GM23338 (cell line): ENCODE measurements at regions not wholly inside any gene's neighbourhood (a gene's known extent, or its start where the extent isn't known, plus 50 kb on each side); places are given as distances from the start of the nearest gene placed in this dataset.

Experiments
- ATAC-seq: fragments of 200-7000 bp; cut with Tn5 transposase; 3 replicates; pipeline ENCODE4 v1.9.1; 2020
- DNase-seq: peaks from one replicate; pipeline ENCODE4 v3.0.0-alpha.2; 2015; ENCODE audit warnings: low spot score
- H2AFZ ChIP-seq: fragments of 200-600 bp; sonication (generic); 2 replicates; pipeline ENCODE4 v1.8.0; 2016; ENCODE audit warnings: antibody characterized with exemption, mild to moderate bottlenecking, moderate library complexity
- H3F3A ChIP-seq: fragments of 200-600 bp; sonication (generic); replicated peaks from 2 replicates; pipeline ENCODE4 v1.8.0; 2017; ENCODE audit warnings: antibody characterized with exemption, mixed run types, low read depth
- H3K27ac ChIP-seq: fragments of 200-600 bp; sonication (generic); 2 replicates; pipeline ENCODE4 v1.6.1; 2016; ENCODE audit warnings: low read depth
- H3K27me3 ChIP-seq: fragments of 200-600 bp; sonication (generic); 2 replicates; pipeline ENCODE4 v1.8.0; 2016; ENCODE audit warnings: mild to moderate bottlenecking, mixed run types, moderate library complexity; ENCODE audit not compliant: insufficient read depth
- H3K36me3 ChIP-seq: fragments of 200-600 bp; sonication (generic); 2 replicates; pipeline ENCODE4 v1.8.0; 2016; ENCODE audit warnings: mild to moderate bottlenecking; ENCODE audit not compliant: insufficient read depth
- H3K4me1 ChIP-seq: fragments of 200-600 bp; sonication (generic); 2 replicates; pipeline ENCODE4 v1.8.0; 2016; ENCODE audit warnings: mild to moderate bottlenecking, moderate library complexity; ENCODE audit not compliant: insufficient read depth
- H3K4me2 ChIP-seq: fragments of 200-600 bp; sonication (generic); 2 replicates; pipeline ENCODE4 v1.7.1; 2017; ENCODE audit warnings: mixed run types
- H3K4me3 ChIP-seq: fragments of 200-600 bp; sonication (generic); 2 replicates; pipeline ENCODE4 v1.6.1; 2016; ENCODE audit warnings: mixed run types
- H3K79me2 ChIP-seq: fragments of 200-600 bp; sonication (generic); replicated peaks from 2 replicates; pipeline ENCODE4 v1.8.0; 2017; ENCODE audit warnings: mild to moderate bottlenecking; ENCODE audit not compliant: insufficient read depth
- H3K9me2 ChIP-seq: fragments of 200-600 bp; sonication (generic); 2 replicates; pipeline ENCODE4 v1.8.0; 2017; ENCODE audit not compliant: insufficient read depth
- H4K20me1 ChIP-seq: fragments of 200-600 bp; sonication (generic); replicated peaks from 2 replicates; pipeline ENCODE4 v1.8.0; 2017; ENCODE audit warnings: mild to moderate bottlenecking; ENCODE audit not compliant: insufficient read depth
- H3K27ac Mint-ChIP-seq: 2 replicates; pipeline ENCODE4 v1.8.0; 2020; ENCODE audit warnings: inconsistent platforms, mild to moderate bottlenecking, moderate library complexity, mixed read lengths
- H3K27me3 Mint-ChIP-seq: 3 replicates; pipeline ENCODE4 v1.8.0; 2022; ENCODE audit warnings: low read depth, mild to moderate bottlenecking, moderate library complexity, mixed read lengths, inconsistent platforms; ENCODE audit not compliant: insufficient read depth, poor library complexity
- H3K36me3 Mint-ChIP-seq: 3 replicates; pipeline ENCODE4 v1.8.0; 2021; ENCODE audit warnings: low read depth, mild to moderate bottlenecking, inconsistent platforms, moderate library complexity, mixed read lengths
- H3K4me1 Mint-ChIP-seq: 3 replicates; pipeline ENCODE4 v1.8.0; 2020; ENCODE audit warnings: mild to moderate bottlenecking, inconsistent platforms, mixed read lengths
- H3K4me3 Mint-ChIP-seq: 3 replicates; pipeline ENCODE4 v1.8.0; 2021; ENCODE audit warnings: moderate library complexity, mild to moderate bottlenecking, inconsistent platforms, mixed read lengths
- H3K9me3 Mint-ChIP-seq: 3 replicates; pipeline ENCODE4 v1.8.0; 2020; ENCODE audit warnings: moderate library complexity, mild to moderate bottlenecking, inconsistent platforms, mixed read lengths
- EZH2phosphoT487 ChIP-seq: fragments of 200-600 bp; sonication (generic); IDR thresholded peaks from one replicate; pipeline ENCODE4 v1.8.1; 2018; ENCODE audit warnings: antibody characterized with exemption; ENCODE audit not compliant: unreplicated experiment
- JUNB ChIP-seq: IDR thresholded peaks from one replicate; pipeline ENCODE4 v1.6.1; 2016; ENCODE audit warnings: antibody characterized with exemption; ENCODE audit not compliant: unreplicated experiment
- NANOG ChIP-seq: IDR thresholded peaks from 2 replicates; pipeline ENCODE4 v1.6.1; 2016; ENCODE audit warnings: antibody characterized with exemption, borderline replicate concordance
- POLR2AphosphoS5 ChIP-seq: IDR thresholded peaks from 2 replicates; pipeline ENCODE4 v1.6.1; 2016; ENCODE audit warnings: antibody characterized with exemption, low read depth
- ZNF331 ChIP-seq: fragments of 250-450 bp; sonication (Bioruptor Pico); IDR thresholded peaks from 2 replicates; pipeline ENCODE4 v1.5.0; 2020; ENCODE audit warnings: low read depth, mild to moderate bottlenecking, moderate library complexity
- TF ChIP-seq, protein P1 (sequence below), 2 experiments: fragments of 200-600 bp in 1 of 2; sonication (generic) in 1 of 2; conservative IDR thresholded peaks; 2 replicates each; pipeline versions ENCODE4 v1.5.1 to v1.6.1; 2016 to 2017; ENCODE audit warnings: antibody characterized with exemption in 2 of 2, low read depth in 2 of 2, mild to moderate bottlenecking in 2 of 2, moderate library complexity in 1 of 2
- TF ChIP-seq, protein P2 (sequence below): IDR thresholded peaks from 2 replicates; pipeline ENCODE4 v1.6.1; 2016; ENCODE audit warnings: antibody characterized with exemption
- TF ChIP-seq, protein P3 (sequence below): fragments of 250-450 bp; sonication (Bioruptor Pico); IDR thresholded peaks from 2 replicates; pipeline ENCODE4 v1.5.0; 2020; ENCODE audit warnings: mild to moderate bottlenecking, moderate library complexity

DNA sequence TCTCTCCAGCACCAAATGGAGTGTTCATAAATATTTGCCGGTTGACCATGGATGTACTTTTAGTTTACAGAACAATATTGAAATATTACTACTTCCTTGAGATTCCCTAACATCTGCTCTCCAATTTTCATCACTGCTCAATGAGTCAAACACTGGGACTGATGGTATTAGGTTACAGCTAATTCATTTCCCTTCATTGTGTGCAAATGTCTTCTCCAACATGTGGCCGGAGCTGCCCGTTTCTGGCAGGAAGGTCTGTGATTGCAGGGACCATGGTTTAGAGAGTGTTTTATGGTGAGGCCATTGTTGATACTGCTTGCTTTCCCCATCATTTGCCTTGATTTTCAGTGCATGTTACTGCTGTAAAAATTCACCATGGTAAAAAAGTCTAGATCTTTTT, 209.3 kb downstream of the HS3ST3B1 start:
- Mint-ChIP-seq H3K36me3 (no peaks in the 10 kb centered on the region), H3K27me3 (no peaks in the 10 kb centered on the region), H3K4me3 (no peak overlapping the region), H3K9me3 (no peaks in the 10 kb centered on the region; the same call in 2 of the 3 replicates), H3K4me1 (peaks cover 12% of the 10 kb centered on the region; the same call in 2 of the 3 replicates), H3K27ac (no peak overlapping the region)
- H3K36me3 ChIP-seq, result no peaks in the 10 kb centered on the region
- no peak overlapping the region for H3K4me2 ChIP-seq
- TF ChIP-seq, protein P1, sequence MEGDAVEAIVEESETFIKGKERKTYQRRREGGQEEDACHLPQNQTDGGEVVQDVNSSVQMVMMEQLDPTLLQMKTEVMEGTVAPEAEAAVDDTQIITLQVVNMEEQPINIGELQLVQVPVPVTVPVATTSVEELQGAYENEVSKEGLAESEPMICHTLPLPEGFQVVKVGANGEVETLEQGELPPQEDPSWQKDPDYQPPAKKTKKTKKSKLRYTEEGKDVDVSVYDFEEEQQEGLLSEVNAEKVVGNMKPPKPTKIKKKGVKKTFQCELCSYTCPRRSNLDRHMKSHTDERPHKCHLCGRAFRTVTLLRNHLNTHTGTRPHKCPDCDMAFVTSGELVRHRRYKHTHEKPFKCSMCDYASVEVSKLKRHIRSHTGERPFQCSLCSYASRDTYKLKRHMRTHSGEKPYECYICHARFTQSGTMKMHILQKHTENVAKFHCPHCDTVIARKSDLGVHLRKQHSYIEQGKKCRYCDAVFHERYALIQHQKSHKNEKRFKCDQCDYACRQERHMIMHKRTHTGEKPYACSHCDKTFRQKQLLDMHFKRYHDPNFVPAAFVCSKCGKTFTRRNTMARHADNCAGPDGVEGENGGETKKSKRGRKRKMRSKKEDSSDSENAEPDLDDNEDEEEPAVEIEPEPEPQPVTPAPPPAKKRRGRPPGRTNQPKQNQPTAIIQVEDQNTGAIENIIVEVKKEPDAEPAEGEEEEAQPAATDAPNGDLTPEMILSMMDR (conservative IDR thresholded peaks at IDR 0.05; ENCODE audit: low read depth in 2 of 2), result no peak
- TF ChIP-seq ZNF331 (CRISPR knock-in tag), result no peak
- TF ChIP-seq JUNB, result no peak
- no peak for TF ChIP-seq NANOG
- TF ChIP-seq EZH2phosphoT487, result no peak
- TF ChIP-seq, protein P2, sequence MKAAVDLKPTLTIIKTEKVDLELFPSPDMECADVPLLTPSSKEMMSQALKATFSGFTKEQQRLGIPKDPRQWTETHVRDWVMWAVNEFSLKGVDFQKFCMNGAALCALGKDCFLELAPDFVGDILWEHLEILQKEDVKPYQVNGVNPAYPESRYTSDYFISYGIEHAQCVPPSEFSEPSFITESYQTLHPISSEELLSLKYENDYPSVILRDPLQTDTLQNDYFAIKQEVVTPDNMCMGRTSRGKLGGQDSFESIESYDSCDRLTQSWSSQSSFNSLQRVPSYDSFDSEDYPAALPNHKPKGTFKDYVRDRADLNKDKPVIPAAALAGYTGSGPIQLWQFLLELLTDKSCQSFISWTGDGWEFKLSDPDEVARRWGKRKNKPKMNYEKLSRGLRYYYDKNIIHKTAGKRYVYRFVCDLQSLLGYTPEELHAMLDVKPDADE, result no peak
- TF ChIP-seq, protein P3, sequence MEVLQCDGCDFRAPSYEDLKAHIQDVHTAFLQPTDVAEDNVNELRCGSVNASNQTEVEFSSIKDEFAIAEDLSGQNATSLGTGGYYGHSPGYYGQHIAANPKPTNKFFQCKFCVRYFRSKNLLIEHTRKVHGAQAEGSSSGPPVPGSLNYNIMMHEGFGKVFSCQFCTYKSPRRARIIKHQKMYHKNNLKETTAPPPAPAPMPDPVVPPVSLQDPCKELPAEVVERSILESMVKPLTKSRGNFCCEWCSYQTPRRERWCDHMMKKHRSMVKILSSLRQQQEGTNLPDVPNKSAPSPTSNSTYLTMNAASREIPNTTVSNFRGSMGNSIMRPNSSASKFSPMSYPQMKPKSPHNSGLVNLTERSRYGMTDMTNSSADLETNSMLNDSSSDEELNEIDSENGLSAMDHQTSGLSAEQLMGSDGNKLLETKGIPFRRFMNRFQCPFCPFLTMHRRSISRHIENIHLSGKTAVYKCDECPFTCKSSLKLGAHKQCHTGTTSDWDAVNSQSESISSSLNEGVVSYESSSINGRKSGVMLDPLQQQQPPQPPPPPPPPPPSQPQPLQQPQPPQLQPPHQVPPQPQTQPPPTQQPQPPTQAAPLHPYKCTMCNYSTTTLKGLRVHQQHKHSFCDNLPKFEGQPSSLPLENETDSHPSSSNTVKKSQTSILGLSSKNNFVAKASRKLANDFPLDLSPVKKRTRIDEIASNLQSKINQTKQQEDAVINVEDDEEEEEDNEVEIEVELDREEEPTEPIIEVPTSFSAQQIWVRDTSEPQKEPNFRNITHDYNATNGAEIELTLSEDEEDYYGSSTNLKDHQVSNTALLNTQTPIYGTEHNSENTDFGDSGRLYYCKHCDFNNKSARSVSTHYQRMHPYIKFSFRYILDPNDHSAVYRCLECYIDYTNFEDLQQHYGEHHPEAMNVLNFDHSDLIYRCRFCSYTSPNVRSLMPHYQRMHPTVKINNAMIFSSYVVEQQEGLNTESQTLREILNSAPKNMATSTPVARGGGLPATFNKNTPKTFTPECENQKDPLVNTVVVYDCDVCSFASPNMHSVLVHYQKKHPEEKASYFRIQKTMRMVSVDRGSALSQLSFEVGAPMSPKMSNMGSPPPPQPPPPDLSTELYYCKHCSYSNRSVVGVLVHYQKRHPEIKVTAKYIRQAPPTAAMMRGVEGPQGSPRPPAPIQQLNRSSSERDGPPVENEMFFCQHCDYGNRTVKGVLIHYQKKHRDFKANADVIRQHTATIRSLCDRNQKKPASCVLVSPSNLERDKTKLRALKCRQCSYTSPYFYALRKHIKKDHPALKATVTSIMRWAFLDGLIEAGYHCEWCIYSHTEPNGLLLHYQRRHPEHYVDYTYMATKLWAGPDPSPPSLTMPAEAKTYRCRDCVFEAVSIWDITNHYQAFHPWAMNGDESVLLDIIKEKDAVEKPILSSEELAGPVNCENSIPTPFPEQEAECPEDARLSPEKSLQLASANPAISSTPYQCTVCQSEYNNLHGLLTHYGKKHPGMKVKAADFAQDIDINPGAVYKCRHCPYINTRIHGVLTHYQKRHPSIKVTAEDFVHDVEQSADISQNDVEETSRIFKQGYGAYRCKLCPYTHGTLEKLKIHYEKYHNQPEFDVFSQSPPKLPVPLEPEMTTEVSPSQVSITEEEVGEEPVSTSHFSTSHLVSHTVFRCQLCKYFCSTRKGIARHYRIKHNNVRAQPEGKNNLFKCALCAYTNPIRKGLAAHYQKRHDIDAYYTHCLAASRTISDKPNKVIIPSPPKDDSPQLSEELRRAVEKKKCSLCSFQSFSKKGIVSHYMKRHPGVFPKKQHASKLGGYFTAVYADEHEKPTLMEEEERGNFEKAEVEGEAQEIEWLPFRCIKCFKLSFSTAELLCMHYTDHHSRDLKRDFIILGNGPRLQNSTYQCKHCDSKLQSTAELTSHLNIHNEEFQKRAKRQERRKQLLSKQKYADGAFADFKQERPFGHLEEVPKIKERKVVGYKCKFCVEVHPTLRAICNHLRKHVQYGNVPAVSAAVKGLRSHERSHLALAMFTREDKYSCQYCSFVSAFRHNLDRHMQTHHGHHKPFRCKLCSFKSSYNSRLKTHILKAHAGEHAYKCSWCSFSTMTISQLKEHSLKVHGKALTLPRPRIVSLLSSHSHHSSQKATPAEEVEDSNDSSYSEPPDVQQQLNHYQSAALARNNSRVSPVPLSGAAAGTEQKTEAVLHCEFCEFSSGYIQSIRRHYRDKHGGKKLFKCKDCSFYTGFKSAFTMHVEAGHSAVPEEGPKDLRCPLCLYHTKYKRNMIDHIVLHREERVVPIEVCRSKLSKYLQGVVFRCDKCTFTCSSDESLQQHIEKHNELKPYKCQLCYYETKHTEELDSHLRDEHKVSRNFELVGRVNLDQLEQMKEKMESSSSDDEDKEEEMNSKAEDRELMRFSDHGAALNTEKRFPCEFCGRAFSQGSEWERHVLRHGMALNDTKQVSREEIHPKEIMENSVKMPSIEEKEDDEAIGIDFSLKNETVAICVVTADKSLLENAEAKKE, result no peak
- no peak for TF ChIP-seq POLR2AphosphoS5
- H3K27ac ChIP-seq, result no peak overlapping the region
- peaks cover 19% of the 10 kb centered on the region for H3K4me1 ChIP-seq
- no peaks in the 10 kb centered on the region for H3K79me2 ChIP-seq
- H2AFZ ChIP-seq, result no peak overlapping the region
- peaks cover 10% of the 10 kb centered on the region; the same call in 1 of the 2 replicates for H3K9me2 ChIP-seq
- H3F3A ChIP-seq, result no peaks in the 10 kb centered on the region
- ATAC-seq, result no peak
- DNase-seq, result no peak
- H3K4me3 ChIP-seq, result no peak overlapping the region
- no peaks in the 10 kb centered on the region for H4K20me1 ChIP-seq
- H3K27me3 ChIP-seq, result no peaks in the 10 kb centered on the region
